Hepatocyte (in vitro differentiated cells): ENCODE measurements at regions not wholly inside any gene's neighbourhood (a gene's known extent, or its start where the extent isn't known, plus 50 kb on each side); places are given as distances from the start of the nearest gene placed in this dataset.

ENCODE experiments used
- CTCF ChIP-seq: fragments of 200-600 bp; sonication (generic); IDR thresholded peaks from 2 replicates; pipeline ENCODE4 v1.5.1; 2016; ENCODE audit warnings: antibody characterized with exemption, mild to moderate bottlenecking; ENCODE audit not compliant: poor library complexity
- EZH2 ChIP-seq: fragments of 200-600 bp; sonication (generic); IDR thresholded peaks from 2 replicates; pipeline ENCODE4 v1.6.1; 2016; ENCODE audit warnings: antibody characterized with exemption, mild to moderate bottlenecking, borderline replicate concordance

- no peak for TF ChIP-seq CTCF
- TF ChIP-seq EZH2 = no peak
These were observed 195.0 kb upstream of the IRX1 start for GRCh38 chr5:3400659-3401058.
